DMS53 treated with DMSO at 0.1 percent for 48 hours (cell line): ENCODE measurements at regions not wholly inside any gene's neighbourhood (a gene's known extent, or its start where the extent isn't known, plus 50 kb on each side); places are given as distances from the start of the nearest gene placed in this dataset.
A peak's percentile ranks its signal among the peaks of the same experiment; 100 is the strongest.
"Not testable (repeated sequence)": the region's sequence is repeated elsewhere in the genome, so short reads cannot be mapped to it uniquely, and the experiment has no call there.

Experiments
- DNase-seq: peaks from one replicate; lab custom pipeline; 2025; ENCODE audit not compliant: unreplicated experiment; lab: John Stamatoyannopoulos, UW

DNA sequence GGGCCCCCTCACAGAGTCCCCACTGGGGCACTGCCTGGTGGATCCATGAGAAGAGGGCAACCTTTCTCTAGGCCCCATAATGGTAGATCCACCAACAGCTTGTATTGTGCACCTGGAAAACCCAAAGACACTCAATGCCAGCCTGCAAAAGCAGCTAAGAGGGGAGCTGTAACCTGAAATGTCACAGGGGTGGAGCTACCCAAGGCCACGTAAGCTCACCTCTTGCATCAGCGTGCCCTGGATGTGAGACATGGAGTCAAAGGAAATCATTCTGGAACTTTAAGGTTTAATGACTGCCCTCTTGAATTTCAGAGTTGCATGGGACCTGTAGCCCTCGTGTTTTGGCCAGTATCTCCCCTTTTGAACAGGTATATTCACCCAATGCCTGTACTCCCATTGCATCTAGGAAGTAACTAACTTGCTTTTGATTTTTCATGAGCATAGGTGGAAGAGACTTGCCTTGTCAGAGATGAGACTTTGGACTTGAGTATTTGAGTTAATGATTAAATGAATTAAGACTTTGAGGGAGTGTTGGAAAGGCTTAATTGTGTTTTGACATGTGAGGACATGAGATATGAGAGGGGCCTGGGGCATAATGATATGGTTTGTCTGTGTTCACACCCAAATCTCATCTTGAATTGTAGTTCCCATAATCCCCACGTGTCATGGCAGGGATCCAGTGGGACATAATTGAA, 900.9 kb upstream of the ROBO1 start:
- no peak for DNase-seq

DNA sequence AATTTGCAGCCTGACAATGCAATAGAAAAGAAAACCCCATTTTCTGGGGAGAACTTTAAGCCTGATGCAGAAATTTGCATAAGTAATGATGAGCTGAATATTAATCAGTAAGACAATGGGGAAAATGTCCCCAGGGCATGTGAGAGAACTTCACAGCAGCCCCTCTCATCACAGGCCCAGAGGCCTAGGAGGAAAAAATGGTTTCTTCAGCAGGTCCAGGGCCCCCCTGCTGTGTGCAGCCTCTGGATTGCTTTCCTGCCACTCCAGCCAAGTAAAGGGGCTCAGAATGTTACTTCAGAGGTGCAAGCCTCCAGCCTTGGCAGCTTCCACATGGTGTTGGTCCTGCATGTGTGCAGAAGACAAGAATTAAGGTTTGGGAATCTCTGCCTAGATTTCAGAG, 900.3 kb upstream of the ROBO1 start:
- no peak for DNase-seq

DNA sequence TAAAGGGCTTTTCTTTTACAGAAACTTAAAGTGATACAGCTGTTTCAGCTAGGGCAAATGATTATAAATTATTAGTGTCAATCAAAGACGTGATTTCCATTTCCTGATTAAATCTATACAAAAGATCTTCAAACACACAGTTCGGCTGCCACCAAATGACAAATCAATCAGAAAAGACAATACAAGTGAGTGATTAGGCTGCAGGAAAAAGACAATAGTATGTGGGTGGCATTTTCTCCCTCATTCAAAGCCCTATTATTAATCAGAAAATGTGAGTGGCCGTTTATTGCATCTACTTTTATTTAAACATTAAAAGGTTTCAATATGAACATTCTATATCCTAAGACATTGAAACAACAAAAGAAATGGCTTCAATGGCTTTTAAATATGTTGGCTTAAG, 895.6 kb upstream of the ROBO1 start:
- no peak for DNase-seq

DNA sequence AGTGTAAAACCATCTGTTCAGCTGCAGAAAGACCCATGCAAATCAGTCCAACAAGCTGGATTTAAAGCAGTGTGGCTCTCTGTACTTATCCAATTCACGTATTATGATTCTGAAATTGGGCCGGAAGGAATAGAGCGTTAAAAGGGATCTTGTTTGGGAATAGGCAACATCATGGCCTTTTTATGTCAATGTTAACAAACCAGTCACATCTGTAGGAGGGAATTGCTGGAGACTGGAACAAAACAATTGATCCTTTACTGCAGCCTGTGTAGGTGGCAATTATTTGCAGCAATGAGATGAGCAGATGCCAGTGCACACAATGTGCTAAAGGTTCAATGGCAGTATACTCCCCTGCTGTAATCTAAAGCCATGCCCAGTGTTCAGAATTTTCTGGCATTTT, 887.4 kb upstream of the ROBO1 start:
- DNase-seq: no peak

DNA sequence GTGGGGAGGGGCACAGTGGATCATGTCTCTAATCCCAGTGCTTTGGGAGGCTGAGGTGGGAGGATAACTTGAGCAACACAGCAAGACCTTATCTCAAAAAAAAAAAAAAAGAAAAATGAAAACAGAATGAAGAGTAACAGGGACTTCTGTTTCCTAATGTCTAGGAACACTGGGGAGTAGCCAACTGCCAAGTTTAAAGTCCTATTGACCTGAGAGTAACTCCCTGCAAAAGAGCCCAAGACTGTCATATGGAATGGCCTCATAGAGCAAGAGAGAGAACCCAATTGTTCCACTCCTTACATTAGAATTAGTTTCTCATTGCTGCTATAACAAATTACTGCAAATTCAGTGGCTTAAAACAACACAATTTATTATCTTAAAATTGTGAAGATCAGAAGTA, 881.4 kb upstream of the ROBO1 start:
- no peak for DNase-seq

DNA sequence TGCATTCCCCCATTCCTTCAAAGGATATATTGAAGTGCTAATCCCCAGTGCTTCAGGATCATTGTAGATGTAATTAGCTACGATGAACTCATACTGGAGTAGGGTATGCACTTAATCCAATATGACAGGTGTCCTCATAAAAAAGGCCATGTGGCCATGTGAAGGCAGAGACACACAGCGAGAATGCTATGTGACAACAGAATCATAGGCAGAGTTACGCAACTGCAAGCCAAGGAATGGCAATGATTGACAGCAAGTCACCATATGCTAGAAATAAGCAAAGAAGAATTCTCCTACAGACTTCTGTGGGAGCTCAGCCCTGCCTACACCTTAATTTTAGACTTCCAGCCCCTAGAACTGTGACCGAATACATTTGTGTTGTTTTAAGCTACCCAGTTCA, 875.6 kb upstream of the ROBO1 start:
- DNase-seq: no peak

DNA sequence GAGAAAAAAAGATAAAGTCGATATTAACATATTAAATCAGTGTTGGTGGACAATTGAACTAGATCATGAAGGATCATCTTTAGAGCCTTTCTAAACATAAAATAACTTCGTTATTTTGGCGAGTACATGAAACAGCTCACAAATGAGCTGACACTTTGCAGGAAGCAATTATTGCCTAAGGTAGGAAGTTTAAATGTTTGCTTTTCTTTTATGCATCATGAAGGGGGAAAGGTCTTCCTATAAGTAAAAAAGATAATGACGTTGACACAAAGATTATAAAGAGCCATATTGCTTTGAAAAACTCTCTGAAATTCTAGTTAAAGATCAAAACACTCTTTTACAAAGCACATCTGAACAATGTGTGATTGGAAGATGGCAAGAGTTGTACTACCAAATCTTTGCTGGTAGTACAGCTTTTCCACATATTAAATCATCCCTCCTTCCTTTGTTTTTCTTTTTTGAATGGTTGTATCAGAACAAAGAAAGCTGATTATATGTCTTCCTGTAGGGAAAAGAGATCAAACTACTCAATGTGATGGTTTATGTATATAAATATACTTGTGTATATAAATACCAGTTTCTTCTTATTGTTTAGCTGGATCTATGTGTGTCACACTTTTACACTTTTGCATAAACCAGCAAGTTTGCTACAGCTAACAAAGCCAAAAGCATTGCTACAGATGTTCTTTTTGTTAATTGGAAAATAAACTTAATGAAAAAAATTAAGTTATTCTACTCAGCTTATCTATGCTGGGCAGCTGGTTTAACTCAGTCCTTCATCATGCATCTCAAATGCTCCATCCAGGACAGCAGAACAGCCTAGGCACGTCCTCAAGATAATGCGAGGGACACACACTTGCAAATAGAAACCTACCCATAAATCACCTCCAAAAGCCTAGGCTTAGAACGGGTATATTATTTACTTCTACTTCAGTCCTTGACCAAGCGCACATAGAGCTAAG, 850.8 kb upstream of the ROBO1 start:
- DNase-seq: no peak

DNA sequence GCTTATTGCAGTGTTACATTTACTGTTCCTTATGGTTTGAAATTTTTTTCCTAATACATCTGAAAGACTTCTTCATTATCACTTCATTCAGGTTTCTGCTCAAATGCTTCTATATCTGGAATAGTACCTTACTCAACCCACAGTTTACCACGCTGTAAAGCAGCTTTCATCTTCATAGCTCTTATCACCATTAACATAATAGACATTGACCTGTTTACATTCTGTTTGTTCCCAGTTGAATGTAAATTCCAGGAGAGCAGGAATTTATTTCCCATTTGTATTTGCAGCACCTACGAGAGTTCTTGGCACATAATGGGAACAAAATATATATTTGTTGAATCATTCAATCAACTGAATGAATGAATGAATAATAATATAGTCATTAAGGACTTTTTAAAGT, 844.6 kb upstream of the ROBO1 start:
- DNase-seq: no peak

DNA sequence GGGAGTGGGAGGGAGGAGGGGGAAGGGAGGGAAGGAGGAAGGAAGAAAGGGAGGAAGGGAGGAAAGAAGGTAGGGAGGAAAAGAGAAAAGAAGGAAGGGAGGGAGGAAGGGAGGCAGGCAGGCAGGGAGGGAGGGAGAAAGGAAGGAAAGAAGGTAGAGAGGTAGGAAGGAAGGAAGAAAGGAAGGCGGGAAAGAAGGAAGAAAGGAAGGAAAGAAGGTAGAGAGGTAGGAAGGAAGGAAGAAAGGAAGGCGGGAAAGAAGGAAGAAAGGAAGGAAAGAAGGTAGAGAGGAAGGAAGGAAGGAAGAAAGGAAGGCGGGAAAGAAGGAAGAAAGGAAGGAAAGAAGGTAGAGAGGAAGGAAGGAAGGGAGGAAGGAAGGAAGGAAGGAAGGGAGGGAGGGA, 840.3 kb upstream of the ROBO1 start:
- DNase-seq: not testable (repeated sequence)

DNA sequence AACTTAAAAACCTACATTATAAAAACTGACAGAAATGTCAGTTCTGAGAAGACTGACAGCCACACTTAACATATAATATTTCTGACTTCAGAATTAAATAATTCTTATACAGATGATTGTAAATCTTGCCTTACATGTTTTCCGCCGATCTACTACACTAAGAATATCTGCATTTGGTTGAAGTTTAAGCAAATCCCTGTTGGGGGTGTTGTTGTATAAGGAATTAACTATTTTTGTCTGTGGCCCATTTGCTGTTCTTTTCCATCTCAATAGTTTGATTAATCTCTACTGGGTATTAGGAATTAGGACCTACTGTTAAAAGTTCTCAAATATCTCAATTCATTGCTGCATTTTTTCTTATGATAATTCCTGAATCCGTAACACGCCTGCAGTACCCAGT, 838.3 kb upstream of the ROBO1 start:
- DNase-seq: no peak

DNA sequence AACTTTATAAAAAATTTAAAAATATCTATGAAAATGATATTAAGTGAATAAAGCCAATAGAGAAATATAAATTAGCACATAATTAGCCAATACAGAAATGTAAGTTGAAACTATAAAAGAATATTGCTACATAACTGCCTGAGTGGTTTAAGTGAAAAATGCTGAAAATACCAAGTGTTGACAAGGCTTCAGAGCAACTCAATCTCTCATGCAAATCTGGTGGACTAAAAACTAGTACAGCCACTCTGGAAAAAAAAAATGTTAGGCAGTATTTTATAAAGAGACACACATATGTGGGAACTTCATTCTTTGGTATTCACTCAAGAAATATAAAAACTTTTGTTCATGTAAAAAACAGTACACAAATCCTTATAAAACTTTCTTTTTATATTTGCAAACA, 833.7 kb upstream of the ROBO1 start:
- DNase-seq: no peak

DNA sequence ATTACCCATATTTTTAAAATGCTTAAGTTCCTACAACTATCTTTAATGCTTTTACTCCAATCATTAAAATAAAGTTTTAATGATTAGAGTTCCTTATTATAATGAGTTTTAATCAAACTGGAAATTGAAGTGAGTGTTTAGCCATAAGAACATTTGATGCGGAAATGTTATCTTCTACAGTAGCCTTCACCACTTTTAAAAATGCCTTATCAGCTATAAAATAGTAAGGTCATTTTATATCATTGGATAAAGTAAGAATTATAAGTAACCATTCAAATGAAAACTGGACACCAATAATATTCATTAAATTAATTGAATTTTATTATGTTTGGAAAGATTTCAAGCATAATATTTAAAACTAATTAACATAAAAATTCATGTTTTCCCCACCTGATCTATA, 825.0 kb upstream of the ROBO1 start:
- DNase-seq: no peak

DNA sequence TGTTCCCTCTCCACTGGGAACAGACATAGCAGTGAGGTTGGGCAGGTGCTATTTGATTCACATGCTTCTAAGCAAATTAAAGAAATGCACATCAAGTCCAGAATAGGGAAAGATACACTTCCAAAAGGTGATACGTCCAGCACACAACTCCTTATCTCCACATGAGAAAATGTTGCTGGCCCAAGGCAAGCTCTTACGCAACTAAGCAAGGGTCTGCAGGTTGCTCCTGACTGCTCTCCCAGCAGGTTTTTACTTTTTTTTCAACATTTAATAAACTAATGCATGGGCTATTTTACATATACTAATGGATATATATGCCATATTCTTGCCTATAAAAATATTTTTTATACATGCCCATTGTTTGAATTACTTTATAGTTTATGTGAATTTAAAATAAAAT, 818.5 kb upstream of the ROBO1 start:
- DNase-seq: no peak

DNA sequence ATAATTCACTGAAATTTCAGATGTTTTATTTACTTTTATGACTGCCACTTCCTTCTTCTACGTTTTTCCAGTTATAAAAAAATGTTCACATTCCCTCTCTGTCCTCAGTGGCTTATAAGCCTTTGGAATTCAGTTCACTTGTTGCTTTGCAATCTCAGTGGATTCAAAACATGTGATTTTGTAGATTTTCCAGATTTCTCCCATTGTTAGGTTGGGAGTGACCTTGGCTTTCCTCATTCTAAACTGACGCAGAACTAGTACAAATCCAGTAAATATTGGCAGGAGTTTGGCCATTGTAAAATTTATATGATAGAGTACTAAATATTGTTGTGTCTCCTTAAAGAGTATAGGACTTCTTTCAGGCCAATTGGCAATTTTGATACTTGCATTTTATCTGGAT, 812.3 kb upstream of the ROBO1 start:
- no peak for DNase-seq

DNA sequence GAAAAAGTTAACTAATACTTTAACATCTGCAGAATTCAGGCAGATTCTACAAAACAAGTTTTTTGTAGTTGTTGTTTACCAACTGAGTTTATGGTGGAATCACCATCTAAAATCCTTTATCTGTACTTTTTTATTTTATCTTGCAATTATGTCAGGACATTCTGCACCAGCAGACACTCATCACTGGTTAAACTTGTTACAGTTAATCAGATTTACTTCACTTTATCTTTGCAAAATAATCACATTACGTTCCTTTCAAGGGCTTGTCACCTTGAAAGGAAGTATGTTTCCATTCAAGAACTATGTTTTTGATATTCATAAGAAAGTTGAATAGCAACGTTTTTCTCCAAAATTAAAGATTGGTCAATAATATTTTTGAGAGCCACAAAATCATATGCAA, 796.6 kb upstream of the ROBO1 start:
- no peak for DNase-seq

DNA sequence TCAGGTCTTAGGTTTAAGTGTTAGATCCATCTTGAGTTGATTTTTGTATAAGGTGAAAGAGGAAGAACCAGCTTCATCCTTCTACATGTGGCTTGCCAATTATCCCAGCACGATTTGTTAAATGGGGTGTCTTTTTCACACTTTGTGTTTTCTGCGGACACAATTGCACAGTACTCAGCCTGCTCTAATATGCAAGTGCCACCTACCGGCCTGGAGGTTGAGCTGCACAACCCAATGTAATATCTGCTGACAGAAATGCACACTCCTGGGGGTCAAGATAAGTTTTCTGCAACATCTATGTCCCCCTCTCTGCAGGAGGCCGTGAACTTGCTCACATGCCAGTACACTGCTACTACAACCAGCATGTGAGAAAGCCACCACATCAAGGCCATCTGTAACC, 791.9 kb upstream of the ROBO1 start:
- no peak for DNase-seq

DNA sequence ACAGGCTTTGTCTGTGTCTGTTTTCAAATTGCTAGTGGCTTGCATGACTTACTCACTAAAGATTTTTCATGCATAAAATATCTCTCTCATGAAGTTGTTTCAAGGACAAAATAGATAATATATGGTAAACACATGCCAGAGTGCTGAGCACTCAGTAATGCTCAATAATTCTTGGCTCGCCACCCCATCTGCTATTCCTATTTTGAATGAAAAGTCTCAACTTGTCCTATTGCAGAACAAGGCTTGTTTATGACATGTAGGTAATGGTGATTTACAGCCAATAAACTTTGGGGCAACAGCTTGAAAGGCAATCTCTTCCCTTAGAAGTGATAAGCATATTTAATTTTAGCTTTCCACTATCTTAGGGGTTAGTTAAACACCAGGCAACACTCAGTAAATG, 789.0 kb upstream of the ROBO1 start:
- no peak for DNase-seq

DNA sequence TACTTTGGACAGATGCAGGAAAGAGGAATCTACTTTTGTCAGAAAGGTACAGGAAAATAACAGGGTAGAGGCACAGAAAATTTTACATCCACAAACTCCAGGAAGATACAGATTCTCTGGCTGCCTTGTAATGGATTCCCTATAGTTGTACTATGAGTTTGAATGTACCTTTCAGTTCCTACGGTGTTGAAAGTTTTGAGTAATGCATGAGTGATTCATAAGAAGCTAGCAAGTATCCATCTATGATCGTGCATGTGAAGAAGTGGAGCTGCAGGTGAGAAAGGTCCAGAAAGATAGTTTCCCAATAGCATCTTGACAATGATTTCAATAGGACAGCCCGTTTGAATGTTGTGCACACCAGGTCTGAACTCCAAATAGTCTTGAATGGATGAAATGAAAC, 786.5 kb upstream of the ROBO1 start:
- DNase-seq: no peak

DNA sequence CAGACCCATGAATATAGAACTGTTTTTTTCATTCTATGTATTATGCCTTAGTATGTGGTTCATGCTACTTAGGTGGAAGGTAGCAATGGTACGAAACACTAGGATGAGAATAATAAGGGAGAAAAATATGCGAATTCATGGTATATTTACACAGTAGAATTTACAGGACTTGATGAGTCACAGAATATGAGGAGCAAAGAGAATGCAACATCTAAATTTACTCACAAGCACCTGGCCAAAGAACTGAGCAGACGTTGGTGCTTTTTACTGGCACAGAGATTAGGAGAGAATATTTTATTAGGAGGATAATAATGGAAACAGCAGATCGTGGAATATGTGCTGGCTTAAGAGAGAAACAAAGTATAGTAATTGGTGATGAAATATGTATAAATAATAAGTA, 785.4 kb upstream of the ROBO1 start:
- DNase-seq: peak; percentile 0

DNA sequence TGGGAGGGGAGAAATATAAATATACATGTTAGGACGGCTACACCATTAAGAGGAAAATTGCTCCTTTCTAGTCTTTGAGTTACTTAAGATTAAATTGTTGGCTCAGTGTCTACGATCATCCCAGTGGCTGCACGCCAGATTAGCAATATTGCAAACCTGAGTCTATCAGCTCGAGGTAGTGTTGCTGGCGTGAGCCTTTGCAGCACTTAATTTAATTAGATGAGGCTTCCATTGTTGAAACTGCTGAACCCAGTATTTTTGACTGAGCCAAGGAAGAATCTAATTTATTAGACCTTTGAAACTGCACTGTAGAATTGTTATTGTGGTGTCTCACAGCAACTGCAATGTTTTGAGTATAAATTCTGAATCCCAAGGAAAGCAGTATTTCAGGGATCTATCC, 782.4 kb upstream of the ROBO1 start:
- DNase-seq: no peak

DNA sequence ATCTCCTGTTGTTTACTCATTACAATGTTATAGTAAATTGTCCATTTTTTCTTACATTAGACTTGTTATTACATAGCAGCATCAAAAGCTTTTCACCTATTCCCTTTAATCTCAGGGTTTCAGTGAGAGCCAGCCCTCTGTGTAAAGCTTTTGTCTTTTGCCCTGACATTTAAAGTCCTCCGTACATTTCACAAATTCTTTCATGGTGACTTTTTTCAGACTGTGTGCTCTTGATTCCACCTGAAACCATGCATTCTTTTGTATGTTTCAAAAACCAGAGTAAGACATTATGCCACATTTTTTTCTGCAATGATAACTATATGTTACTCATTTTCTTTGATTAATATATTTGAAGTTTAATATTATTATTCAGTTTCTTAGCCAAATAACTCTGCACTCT, 781.4 kb upstream of the ROBO1 start:
- no peak for DNase-seq

DNA sequence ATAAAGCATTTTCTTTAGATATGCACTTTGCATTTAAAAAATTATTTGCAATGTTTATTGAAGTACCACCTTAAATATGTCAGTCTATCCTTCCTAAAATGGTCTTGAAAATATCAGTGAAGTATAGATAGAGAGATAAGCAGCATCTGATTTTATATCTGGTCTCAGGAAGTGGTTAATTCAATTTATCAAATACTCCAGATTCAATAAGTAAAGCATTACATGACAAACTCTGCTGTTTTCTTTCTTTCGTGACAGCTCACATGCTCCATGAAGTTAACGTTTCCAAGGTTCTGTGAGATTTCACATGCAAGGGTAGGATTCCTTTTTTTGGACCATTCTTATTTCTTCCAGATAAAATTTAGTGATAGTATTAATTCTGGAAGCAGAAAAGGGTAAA, 775.4 kb upstream of the ROBO1 start:
- no peak for DNase-seq

DNA sequence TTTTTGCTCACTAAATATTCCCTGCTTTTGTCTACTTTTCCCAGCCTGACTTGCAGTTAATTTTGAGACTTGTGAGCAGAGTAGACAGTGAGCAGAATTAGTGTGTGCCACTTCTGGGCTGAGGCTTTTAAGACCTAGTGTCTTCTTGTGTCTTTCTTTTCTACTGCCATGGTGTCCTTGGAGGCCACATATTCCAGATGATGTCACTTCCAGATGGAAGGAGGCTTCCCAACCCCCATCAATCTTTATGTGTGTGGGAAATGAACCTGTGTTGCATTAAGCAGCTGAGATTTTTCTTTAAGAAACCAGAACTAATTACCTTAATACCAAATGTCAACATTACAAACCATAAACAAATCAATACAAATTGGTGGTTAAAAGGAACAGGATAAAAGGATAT, 774.7 kb upstream of the ROBO1 start:
- DNase-seq: no peak
